SK-N-SH (cell line): ENCODE measurements at regions not wholly inside any gene's neighbourhood (a gene's known extent, or its start where the extent isn't known, plus 50 kb on each side); places are given as distances from the start of the nearest gene placed in this dataset.
"Not testable (repeated sequence)": the region's sequence is repeated elsewhere in the genome, so short reads cannot be mapped to it uniquely, and the experiment has no call there.

Experiments used
- CTCF ChIA-PET: fragments of 300-600, 350-600 bp; formaldehyde crosslinking; extraction: SDS; loops from one replicate; lab custom pipeline; 2021; lab: Yijun Ruan, JAX
- POLR2A ChIA-PET: fragments of 350-600 bp; sonication (Branson Sonifier 250); formaldehyde crosslinking; extraction: SDS; loops from one replicate; lab custom pipeline; 2020; ENCODE audit warnings: antibody characterized with exemption, inconsistent platforms; lab: Yijun Ruan, JAX
- DNase-seq: peaks from one replicate; pipeline ENCODE4 v3.0.0; 2012
- H2AFZ ChIP-seq: fragments of 200-600 bp; sonication (generic); 2 replicates; pipeline ENCODE4 v1.8.1; 2016; ENCODE audit warnings: antibody characterized with exemption, mild to moderate bottlenecking, low read depth
- H3F3A ChIP-seq: fragments of 200-600 bp; sonication (generic); replicated peaks from 2 replicates; pipeline ENCODE3; 2016; ENCODE audit warnings: antibody characterized with exemption, mild to moderate bottlenecking; ENCODE audit not compliant: insufficient read depth
- H3K27ac ChIP-seq, 2 experiments: fragments of 200-500 bp in 1 of 2; fragments of 200-600 bp in 1 of 2; sonication (Bioruptor generic) in 1 of 2; sonication (generic), shearing (Covaris generic) in 1 of 2; 2 replicates each; pipeline versions ENCODE4 v1.5.1 to v1.6.1; 2014 to 2016; ENCODE audit warnings: low read depth in 2 of 2, inconsistent platforms in 1 of 2, low read length in 1 of 2, mild to moderate bottlenecking in 1 of 2, mixed read lengths in 1 of 2
- H3K27me3 ChIP-seq: fragments of 200-600 bp; sonication (generic), shearing (Covaris generic); 2 replicates; pipeline ENCODE4 v1.6.1; 2016; ENCODE audit warnings: mixed run types; ENCODE audit not compliant: insufficient read depth
- H3K36me3 ChIP-seq, 2 experiments: fragments of 200-500 bp in 1 of 2; fragments of 200-600 bp in 1 of 2; sonication (Bioruptor generic) in 1 of 2; sonication (generic) in 1 of 2; replicated peaks in 1 of 2; 2 replicates each; pipeline versions ENCODE3 to v1.5.1; 2014 to 2016; ENCODE audit warnings: low read length in 1 of 2, mild to moderate bottlenecking in 1 of 2; ENCODE audit not compliant: insufficient read depth in 2 of 2, control insufficient read depth in 1 of 2
- H3K4me1 ChIP-seq, 2 experiments: fragments of 200-500 bp in 1 of 2; fragments of 200-600 bp in 1 of 2; sonication (Bioruptor generic) in 1 of 2; sonication (generic), shearing (Covaris generic) in 1 of 2; 2 replicates each; pipeline versions ENCODE4 v1.5.1 to v1.6.1; 2014 to 2016; ENCODE audit warnings: low read depth in 1 of 2, low read length in 1 of 2, mixed run types in 1 of 2; ENCODE audit not compliant: insufficient read depth in 2 of 2, control insufficient read depth in 1 of 2
- H3K4me2 ChIP-seq: fragments of 200-600 bp; sonication (generic), shearing (Covaris generic); 2 replicates; pipeline ENCODE4 v1.6.1; 2017; ENCODE audit warnings: mixed run types
- H3K4me3 ChIP-seq, 2 experiments: fragments of 200-500 bp in 1 of 2; fragments of 200-600 bp in 1 of 2; sonication (Bioruptor generic) in 1 of 2; sonication (generic), shearing (Covaris generic) in 1 of 2; 2 replicates each; pipeline versions ENCODE4 v1.5.1 to v1.8.1; 2014 to 2016; ENCODE audit warnings: low read depth in 2 of 2, inconsistent platforms in 1 of 2, low read length in 1 of 2, mild to moderate bottlenecking in 1 of 2, mixed read lengths in 1 of 2, moderate library complexity in 1 of 2
- H3K79me2 ChIP-seq: fragments of 200-600 bp; sonication (generic); 2 replicates; pipeline ENCODE4 v1.8.1; 2017; ENCODE audit warnings: mild to moderate bottlenecking; ENCODE audit not compliant: insufficient read depth
- H3K9ac ChIP-seq: fragments of 200-600 bp; sonication (generic); 2 replicates; pipeline ENCODE4 v1.6.1; 2017; ENCODE audit warnings: mixed run types
- H3K9me2 ChIP-seq: fragments of 200-600 bp; sonication (generic); 2 replicates; pipeline ENCODE4 v1.6.1; 2017; ENCODE audit warnings: mixed run types
- H3K9me3 ChIP-seq: fragments of 200-600 bp; sonication (generic); 2 replicates; pipeline ENCODE4 v1.6.1; 2017; ENCODE audit warnings: mixed run types, mild to moderate bottlenecking, moderate library complexity
- H4K20me1 ChIP-seq: fragments of 200-600 bp; sonication (generic); 2 replicates; pipeline ENCODE4 v1.6.1; 2017; ENCODE audit warnings: mild to moderate bottlenecking, mixed run types; ENCODE audit not compliant: insufficient read depth
- ELF1 ChIP-seq: IDR thresholded peaks from 2 replicates; pipeline ENCODE4 v1.4.0; 2012
- FOXM1 ChIP-seq: IDR thresholded peaks from 2 replicates; pipeline ENCODE4 v1.4.0; 2012; ENCODE audit warnings: low read depth, mild to moderate bottlenecking
- NFIC ChIP-seq: IDR thresholded peaks from 2 replicates; pipeline ENCODE4 v1.4.0; 2012; ENCODE audit warnings: borderline replicate concordance
- RAD21 ChIP-seq: IDR thresholded peaks from 2 replicates; pipeline ENCODE4 v1.6.1; 2012; ENCODE audit warnings: mild to moderate bottlenecking, low read length
- TEAD4 ChIP-seq: IDR thresholded peaks from 2 replicates; pipeline ENCODE4 v1.4.0; 2012; ENCODE audit warnings: mild to moderate bottlenecking, borderline replicate concordance; ENCODE audit not compliant: insufficient read depth
- USF2 ChIP-seq: fragments of 150-350 bp; IDR thresholded peaks from 2 replicates; pipeline ENCODE4 v1.6.1; 2017; ENCODE audit warnings: antibody characterized with exemption, low read length, low read depth, borderline replicate concordance
- WGBS: methylation state at CpG from one replicate; pipeline ENCODE4 v1.1.6; 2017; ENCODE audit warnings: low lambda C conversion rate; 5-methylcytosine and 5-hydroxymethylcytosine counted together
- TF ChIP-seq, protein P1 (sequence below): fragments of 200-600 bp; sonication (generic); IDR thresholded peaks from 2 replicates; pipeline ENCODE4 v1.6.1; 2017; ENCODE audit warnings: antibody characterized with exemption, mild to moderate bottlenecking, moderate library complexity
- TF ChIP-seq, protein P2 (sequence below): fragments of 150-350 bp; IDR thresholded peaks from 2 replicates; pipeline ENCODE4 v1.6.1; 2016; ENCODE audit warnings: mild to moderate bottlenecking, low read depth, low read length
- TF ChIP-seq, protein P3 (sequence below): IDR thresholded peaks from 2 replicates; pipeline ENCODE4 v1.4.0; 2012; ENCODE audit warnings: low read depth, borderline replicate concordance

- Histone ChIP-seq H3K36me3 (no peaks in the 10 kb centered on the region), H3K9ac (no peak overlapping the region), H2AFZ (no peak overlapping the region), H3K4me3 (no peak overlapping the region), H4K20me1 (no peaks in the 10 kb centered on the region), H3K9me3 (no peaks in the 10 kb centered on the region), H3K79me2 (no peaks in the 10 kb centered on the region), H3F3A (no peaks in the 10 kb centered on the region), H3K27me3 (no peaks in the 10 kb centered on the region), H3K9me2 (no peaks in the 10 kb centered on the region), H3K4me2 (no peak overlapping the region), H3K27ac (no peak overlapping the region), H3K4me1 (peaks cover 0 to 2% of the 10 kb centered on the region in 2 experiments; a peak in 2 of 4 replicates)
- 0% methylated on average over 1 of the region's 1 CpG for WGBS
- ChIA-PET POLR2A (no interaction called here), CTCF (no interaction called here)
- DNase-seq, result no peak
- TF ChIP-seq, protein P1, sequence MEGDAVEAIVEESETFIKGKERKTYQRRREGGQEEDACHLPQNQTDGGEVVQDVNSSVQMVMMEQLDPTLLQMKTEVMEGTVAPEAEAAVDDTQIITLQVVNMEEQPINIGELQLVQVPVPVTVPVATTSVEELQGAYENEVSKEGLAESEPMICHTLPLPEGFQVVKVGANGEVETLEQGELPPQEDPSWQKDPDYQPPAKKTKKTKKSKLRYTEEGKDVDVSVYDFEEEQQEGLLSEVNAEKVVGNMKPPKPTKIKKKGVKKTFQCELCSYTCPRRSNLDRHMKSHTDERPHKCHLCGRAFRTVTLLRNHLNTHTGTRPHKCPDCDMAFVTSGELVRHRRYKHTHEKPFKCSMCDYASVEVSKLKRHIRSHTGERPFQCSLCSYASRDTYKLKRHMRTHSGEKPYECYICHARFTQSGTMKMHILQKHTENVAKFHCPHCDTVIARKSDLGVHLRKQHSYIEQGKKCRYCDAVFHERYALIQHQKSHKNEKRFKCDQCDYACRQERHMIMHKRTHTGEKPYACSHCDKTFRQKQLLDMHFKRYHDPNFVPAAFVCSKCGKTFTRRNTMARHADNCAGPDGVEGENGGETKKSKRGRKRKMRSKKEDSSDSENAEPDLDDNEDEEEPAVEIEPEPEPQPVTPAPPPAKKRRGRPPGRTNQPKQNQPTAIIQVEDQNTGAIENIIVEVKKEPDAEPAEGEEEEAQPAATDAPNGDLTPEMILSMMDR, result no peak
- TF ChIP-seq FOXM1 (no peak), TEAD4 (no peak), NFIC (no peak), USF2 (no peak), ELF1 (no peak), RAD21 (no peak)
- TF ChIP-seq, protein P2, sequence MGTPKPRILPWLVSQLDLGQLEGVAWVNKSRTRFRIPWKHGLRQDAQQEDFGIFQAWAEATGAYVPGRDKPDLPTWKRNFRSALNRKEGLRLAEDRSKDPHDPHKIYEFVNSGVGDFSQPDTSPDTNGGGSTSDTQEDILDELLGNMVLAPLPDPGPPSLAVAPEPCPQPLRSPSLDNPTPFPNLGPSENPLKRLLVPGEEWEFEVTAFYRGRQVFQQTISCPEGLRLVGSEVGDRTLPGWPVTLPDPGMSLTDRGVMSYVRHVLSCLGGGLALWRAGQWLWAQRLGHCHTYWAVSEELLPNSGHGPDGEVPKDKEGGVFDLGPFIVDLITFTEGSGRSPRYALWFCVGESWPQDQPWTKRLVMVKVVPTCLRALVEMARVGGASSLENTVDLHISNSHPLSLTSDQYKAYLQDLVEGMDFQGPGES, result no peak
- TF ChIP-seq, protein P3, sequence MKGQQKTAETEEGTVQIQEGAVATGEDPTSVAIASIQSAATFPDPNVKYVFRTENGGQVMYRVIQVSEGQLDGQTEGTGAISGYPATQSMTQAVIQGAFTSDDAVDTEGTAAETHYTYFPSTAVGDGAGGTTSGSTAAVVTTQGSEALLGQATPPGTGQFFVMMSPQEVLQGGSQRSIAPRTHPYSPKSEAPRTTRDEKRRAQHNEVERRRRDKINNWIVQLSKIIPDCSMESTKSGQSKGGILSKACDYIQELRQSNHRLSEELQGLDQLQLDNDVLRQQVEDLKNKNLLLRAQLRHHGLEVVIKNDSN, result no peak
Measured at GRCh38 chr12:16785524-16785923, 179.6 kb upstream of the LMO3 start.

GRCh38 chr12:16769129-16769528 is 163.2 kb upstream of the LMO3 start:
- H3K27ac ChIP-seq, H4K20me1 ChIP-seq, CTCF ChIA-PET, H3F3A ChIP-seq, DNase-seq, H3K27me3 ChIP-seq, H2AFZ ChIP-seq, H3K4me3 ChIP-seq, H3K4me1 ChIP-seq, H3K9me3 ChIP-seq, H3K9me2 ChIP-seq, H3K4me2 ChIP-seq, H3K9ac ChIP-seq, H3K79me2 ChIP-seq, H3K36me3 ChIP-seq, POLR2A ChIA-PET: not testable (repeated sequence)
- 9% methylated on average over 2 of the region's 2 CpGs for WGBS
